Heart right ventricle (tissue), 16 donors: ENCODE measurements at regions not wholly inside any gene's neighbourhood (a gene's known extent, or its start where the extent isn't known, plus 50 kb on each side); places are given as distances from the start of the nearest gene placed in this dataset.

Experiments used
- ATAC-seq, 8 donors: fragments of 200-7000 bp; cut with Tn5 transposase; one replicate each; pipeline ENCODE4 v1.9.1; 2020; ENCODE audit warnings: mild to moderate bottlenecking in 8 of 8, moderate library complexity in 8 of 8, moderate number of reproducible peaks in 1 of 8
- DNase-seq, 2 donors: peaks; one replicate each; pipeline ENCODE4 v3.0.0-alpha.2; 2020
- H3K27ac ChIP-seq, 10 donors: fragments of 200-600 bp; sonication (generic) in 2 of 10; one replicate each; pipeline versions ENCODE4 v1.5.0 to v1.8.0; 2020 to 2022; ENCODE audit warnings: mild to moderate bottlenecking in 3 of 10
- H3K27me3 ChIP-seq, 7 donors: fragments of 200-600 bp; one replicate each; pipeline ENCODE4 v1.8.0; 2021 to 2022; ENCODE audit warnings: mild to moderate bottlenecking in 2 of 7
- H3K36me3 ChIP-seq, 9 donors: fragments of 200-600 bp; sonication (generic) in 1 of 9; one replicate each; pipeline versions ENCODE4 v1.5.0 to v1.8.0; 2020 to 2022; ENCODE audit warnings: mild to moderate bottlenecking in 2 of 9
- H3K4me1 ChIP-seq, 9 donors: fragments of 200-600 bp; sonication (generic) in 1 of 9; one replicate each; pipeline versions ENCODE4 v1.5.0 to v1.8.0; 2020 to 2022; ENCODE audit warnings: mild to moderate bottlenecking in 4 of 9
- H3K4me3 ChIP-seq, 10 donors: fragments of 200-600 bp; sonication (generic) in 2 of 10; one replicate each; pipeline versions ENCODE4 v1.5.0 to v1.8.0; 2020 to 2022; ENCODE audit warnings: mild to moderate bottlenecking in 7 of 10, moderate library complexity in 2 of 10
- H3K9me3 ChIP-seq, 11 donors: fragments of 200-600 bp in 10 of 11; sonication (generic) in 2 of 11; one replicate each; pipeline versions ENCODE4 v1.5.0 to v1.8.0; 2013 to 2022; ENCODE audit warnings: mild to moderate bottlenecking in 2 of 11, control low read depth in 1 of 11, moderate library complexity in 1 of 11
- WGBS, 2 donors: extraction: QIAGEN DNeasy Blood & Tissue Kit; methylation state at CpG; one replicate each; pipeline ENCODE4 v1.1.7; 2013; ENCODE audit warnings: inconsistent platforms in 1 of 2; 5-methylcytosine and 5-hydroxymethylcytosine counted together
- intact Hi-C, 10 donors: fragments of 100-400 bp; cut with DNase I; formaldehyde crosslinking; loops; one replicate each; pipeline versions ENCODE4 v1.11.1 to v1.14.2; 2022
- TF ChIP-seq, protein P1 (sequence below), 9 donors: fragments of 200-600 bp; sonication (generic) in 2 of 9; IDR thresholded peaks; one replicate each; pipeline versions ENCODE4 v1.5.0 to v1.8.0; 2021 to 2022; ENCODE audit warnings: antibody characterized with exemption in 9 of 9, mild to moderate bottlenecking in 5 of 9, moderate library complexity in 1 of 9
- donor health status: Arrhythmogenic right ventricular cardiomyopathy.
- donor health status: ischemic (EF 13 %, LVEDD 7.1; RV severe dilation, severe dysfunction).
- donor health status: healthy with polysubstance abuse.
- donor health status: DM: no; HTN: yes; CAD: no.
- donor health status: DM: no; HTN: no; CAD: no.
- donor health status: ischemic (EF 25% LVEDD 6.9; RV normal size, moderate dysfunction).
- donor health status: ischemic (EF 25% LVEDD 5.7; RV mildly dilated, moderate dysfunction).
- donor health status: healthy.
- donor health status: DM: yes; HTN: yes; CAD: no.
- donor health status: Ischemic cardiomyopathy.
- donor health status: ischemic (EF 35%, LVEDD 5.7; RV mildly dilated, moderate dysfunction).
- donor health status: nonischemic (EF 11% LVEDD 7.7; RV severe dilation, severe dysfunction).
- donor health status: DM: yes; HTN: yes; CAD: no.
- donor health status: PGD.
- donor health status: ischemic (EF 29% LVEDD 5.4; RV normal size, mild dysfunction).
- donor health status: nonischemic (EF 23%, LVEDD 6.1; RV moderate dilation, normal function).

DNA sequence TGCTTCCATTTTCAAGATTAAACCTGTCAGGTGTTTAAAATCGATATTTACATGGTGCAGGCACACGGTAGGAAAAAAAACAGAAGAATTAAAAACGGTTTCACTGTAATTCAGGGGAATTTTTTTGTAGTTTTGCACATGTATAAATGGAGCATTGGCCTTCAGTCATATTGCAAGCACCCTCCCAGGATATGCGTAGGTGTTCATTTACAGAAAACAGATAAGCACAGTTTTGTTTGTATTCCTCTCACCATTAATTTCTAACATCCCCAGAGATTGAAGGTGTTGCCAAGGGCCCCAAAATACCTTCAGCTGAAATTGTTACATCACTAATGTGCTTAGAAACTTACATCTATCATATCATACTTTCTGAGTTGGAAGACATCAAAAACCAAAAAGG is 427.1 kb upstream of the NR2F2 start:
- no peaks in the 10 kb centered on the region for H3K4me1 ChIP-seq
- no peak overlapping the region for H3K27ac ChIP-seq
- no peak for DNase-seq
- TF ChIP-seq, protein P1, sequence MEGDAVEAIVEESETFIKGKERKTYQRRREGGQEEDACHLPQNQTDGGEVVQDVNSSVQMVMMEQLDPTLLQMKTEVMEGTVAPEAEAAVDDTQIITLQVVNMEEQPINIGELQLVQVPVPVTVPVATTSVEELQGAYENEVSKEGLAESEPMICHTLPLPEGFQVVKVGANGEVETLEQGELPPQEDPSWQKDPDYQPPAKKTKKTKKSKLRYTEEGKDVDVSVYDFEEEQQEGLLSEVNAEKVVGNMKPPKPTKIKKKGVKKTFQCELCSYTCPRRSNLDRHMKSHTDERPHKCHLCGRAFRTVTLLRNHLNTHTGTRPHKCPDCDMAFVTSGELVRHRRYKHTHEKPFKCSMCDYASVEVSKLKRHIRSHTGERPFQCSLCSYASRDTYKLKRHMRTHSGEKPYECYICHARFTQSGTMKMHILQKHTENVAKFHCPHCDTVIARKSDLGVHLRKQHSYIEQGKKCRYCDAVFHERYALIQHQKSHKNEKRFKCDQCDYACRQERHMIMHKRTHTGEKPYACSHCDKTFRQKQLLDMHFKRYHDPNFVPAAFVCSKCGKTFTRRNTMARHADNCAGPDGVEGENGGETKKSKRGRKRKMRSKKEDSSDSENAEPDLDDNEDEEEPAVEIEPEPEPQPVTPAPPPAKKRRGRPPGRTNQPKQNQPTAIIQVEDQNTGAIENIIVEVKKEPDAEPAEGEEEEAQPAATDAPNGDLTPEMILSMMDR (IDR thresholded peaks at IDR 0.05), result no peak
- no peaks in the 10 kb centered on the region for H3K9me3 ChIP-seq
- 78 to 83% methylated on average over 4 of the region's 4 CpGs for WGBS, 2 donors
- H3K27me3 ChIP-seq, result no peaks in the 10 kb centered on the region
- H3K36me3 ChIP-seq, result no peaks in the 10 kb centered on the region
- ATAC-seq, result no peak
- intact Hi-C loops, result no loop called here
- no peak overlapping the region for H3K4me3 ChIP-seq

DNA sequence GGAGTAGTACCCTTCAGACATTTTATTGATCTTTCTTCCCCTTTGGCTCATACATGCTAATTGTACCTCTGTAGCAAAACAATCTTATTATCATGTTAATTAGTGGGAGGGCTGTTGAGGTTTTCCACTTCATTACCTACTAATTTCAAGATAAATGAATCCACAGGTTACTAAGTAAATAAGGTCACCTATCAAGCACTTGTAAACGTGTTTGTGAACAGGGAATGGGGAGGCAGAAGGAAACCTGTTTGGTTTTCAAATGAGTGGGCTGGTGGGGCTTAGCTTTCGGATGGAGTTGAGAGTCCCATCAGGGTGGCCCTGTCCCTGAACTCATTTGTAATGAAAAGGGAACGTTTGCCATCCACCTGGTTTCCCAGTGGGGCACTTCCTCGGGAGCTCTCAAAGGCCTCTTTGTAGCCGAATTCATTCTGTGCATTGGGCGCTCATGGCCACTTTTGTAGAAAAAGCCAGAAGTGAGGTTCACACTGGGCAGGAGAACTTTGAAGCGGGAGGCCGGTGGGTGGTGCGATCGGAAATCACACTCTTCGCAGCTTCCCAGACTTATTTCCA is 419.8 kb upstream of the NR2F2 start:
- H3K9me3 ChIP-seq, result no peaks in the 10 kb centered on the region
- DNase-seq (no peak), ATAC-seq (no peak)
- no peak overlapping the region for H3K4me3 ChIP-seq
- no peaks in the 10 kb centered on the region for H3K4me1 ChIP-seq
- intact Hi-C loops, result no loop called here
- H3K36me3 ChIP-seq, result no peaks in the 10 kb centered on the region
- WGBS, 2 donors, result 78 to 80% methylated on average over 11 of the region's 11 CpGs
- H3K27ac ChIP-seq, result no peak overlapping the region
- TF ChIP-seq, protein P1 (IDR thresholded peaks at IDR 0.05), result no peak
- peaks cover 0 to 8% (median 0%) of the 10 kb centered on the region in 7 donors for H3K27me3 ChIP-seq

DNA sequence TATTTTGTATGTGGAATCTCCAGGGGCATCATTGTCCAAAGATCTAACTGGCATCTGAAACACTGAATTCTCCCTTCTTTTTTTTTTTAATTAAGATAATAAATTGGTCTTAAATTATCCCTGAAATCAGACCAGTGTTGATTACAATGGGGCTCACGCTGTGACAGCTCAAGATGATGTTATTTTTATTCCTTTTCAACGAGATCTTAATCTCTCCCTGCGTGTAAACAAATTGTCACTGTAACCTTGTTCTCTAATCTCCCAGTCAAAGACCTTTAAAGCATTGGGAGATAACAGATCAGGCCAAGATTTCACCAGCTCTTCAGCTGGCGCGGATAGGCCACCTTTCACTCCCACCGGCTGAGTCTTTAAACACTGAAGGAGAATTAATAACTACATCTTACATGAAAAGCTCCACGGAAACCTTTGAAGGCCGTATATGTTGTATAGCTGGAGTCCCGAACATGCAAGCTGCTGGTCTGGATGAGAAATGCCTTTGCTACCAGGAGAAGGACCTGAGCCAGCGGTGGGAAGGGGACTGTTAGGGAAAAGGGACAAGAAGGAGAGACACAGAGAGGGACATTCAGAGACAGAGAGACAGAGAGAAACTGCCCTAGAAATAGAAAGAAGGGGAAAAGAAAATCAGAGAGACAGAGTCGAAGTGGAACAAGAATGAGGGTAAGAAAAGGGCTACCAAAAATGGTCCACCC is 418.8 kb upstream of the NR2F2 start:
- TF ChIP-seq, protein P1 (IDR thresholded peaks at IDR 0.05), result no peak
- H3K9me3 ChIP-seq, result no peaks in the 10 kb centered on the region
- no peaks in the 10 kb centered on the region for H3K36me3 ChIP-seq
- no peak overlapping the region for H3K4me3 ChIP-seq
- no peaks in the 10 kb centered on the region for H3K4me1 ChIP-seq
- no peak for DNase-seq
- peaks cover 0 to 8% (median 0%) of the 10 kb centered on the region in 7 donors for H3K27me3 ChIP-seq
- ATAC-seq, result no peak
- intact Hi-C loops, result no loop called here
- 67 to 68% methylated on average over 11 of the region's 11 CpGs for WGBS, 2 donors
- no peak overlapping the region for H3K27ac ChIP-seq

DNA sequence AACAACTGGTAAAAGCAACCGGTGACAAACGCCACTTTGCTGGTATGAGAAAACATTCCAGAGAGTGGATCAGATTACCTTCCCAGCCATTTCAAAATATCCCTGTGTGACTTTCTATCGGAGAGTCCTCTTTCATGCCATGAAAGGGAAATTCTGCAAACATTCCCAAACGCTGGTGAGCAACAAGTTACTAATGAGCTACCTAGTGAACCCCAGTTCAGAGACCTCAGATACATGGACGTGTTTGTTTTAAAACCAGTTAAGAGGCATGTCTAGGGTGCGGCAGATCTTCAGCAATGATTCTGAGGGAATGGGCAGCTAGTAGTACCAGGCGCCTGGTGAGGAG is 418.2 kb upstream of the NR2F2 start:
- intact Hi-C loops, result no loop called here

More for the DNA sequence above, 418.2 kb upstream of the NR2F2 start:
- Histone ChIP-seq H3K36me3 (no peaks in the 10 kb centered on the region), H3K27me3 (peaks cover 0 to 8% (median 0%) of the 10 kb centered on the region in 7 donors), H3K27ac (no peak overlapping the region), H3K4me1 (no peaks in the 10 kb centered on the region), H3K9me3 (no peaks in the 10 kb centered on the region), H3K4me3 (no peak overlapping the region)
- 77 to 82% methylated on average over 7 of the region's 7 CpGs for WGBS, 2 donors
- TF ChIP-seq, protein P1 (IDR thresholded peaks at IDR 0.05), result no peak
- ATAC-seq (no peak), DNase-seq (no peak)
